ENCODE measurements at regions not wholly inside any gene's neighbourhood (a gene's known extent, or its start where the extent isn't known, plus 50 kb on each side); places are given as distances from the start of the nearest gene placed in this dataset.

DNA sequence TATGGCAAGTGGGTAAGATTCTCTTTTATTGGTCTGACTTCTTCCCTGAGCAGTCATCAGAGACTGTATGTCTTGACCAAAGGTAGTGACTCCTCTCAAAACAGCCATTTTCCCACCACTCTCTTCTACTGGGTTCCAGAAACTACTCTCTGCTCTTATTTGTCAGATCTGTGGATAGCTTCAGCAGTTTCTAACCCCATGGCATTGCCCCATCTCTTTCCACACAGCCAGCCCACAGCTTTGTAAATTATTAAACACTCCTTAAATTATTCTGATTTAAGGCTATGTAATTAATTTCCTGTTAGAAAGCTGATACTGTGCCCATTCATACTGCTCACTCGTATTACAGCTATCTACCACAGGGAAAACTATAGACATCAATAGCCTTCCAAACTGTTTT lies 138.4 kb upstream of the CNR1 start:
- TF ChIP-seq POLR2AphosphoS5 (IDR thresholded peaks at IDR 0.05; ENCODE audit: low read depth, low read length): no peak
- TF ChIP-seq, protein P1, sequence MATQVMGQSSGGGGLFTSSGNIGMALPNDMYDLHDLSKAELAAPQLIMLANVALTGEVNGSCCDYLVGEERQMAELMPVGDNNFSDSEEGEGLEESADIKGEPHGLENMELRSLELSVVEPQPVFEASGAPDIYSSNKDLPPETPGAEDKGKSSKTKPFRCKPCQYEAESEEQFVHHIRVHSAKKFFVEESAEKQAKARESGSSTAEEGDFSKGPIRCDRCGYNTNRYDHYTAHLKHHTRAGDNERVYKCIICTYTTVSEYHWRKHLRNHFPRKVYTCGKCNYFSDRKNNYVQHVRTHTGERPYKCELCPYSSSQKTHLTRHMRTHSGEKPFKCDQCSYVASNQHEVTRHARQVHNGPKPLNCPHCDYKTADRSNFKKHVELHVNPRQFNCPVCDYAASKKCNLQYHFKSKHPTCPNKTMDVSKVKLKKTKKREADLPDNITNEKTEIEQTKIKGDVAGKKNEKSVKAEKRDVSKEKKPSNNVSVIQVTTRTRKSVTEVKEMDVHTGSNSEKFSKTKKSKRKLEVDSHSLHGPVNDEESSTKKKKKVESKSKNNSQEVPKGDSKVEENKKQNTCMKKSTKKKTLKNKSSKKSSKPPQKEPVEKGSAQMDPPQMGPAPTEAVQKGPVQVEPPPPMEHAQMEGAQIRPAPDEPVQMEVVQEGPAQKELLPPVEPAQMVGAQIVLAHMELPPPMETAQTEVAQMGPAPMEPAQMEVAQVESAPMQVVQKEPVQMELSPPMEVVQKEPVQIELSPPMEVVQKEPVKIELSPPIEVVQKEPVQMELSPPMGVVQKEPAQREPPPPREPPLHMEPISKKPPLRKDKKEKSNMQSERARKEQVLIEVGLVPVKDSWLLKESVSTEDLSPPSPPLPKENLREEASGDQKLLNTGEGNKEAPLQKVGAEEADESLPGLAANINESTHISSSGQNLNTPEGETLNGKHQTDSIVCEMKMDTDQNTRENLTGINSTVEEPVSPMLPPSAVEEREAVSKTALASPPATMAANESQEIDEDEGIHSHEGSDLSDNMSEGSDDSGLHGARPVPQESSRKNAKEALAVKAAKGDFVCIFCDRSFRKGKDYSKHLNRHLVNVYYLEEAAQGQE (IDR thresholded peaks at IDR 0.05; ENCODE audit: insufficient read depth in 1 of 2, low read depth in 2 of 2, low read length in 1 of 2): no peak
- TF ChIP-seq, protein P2, sequence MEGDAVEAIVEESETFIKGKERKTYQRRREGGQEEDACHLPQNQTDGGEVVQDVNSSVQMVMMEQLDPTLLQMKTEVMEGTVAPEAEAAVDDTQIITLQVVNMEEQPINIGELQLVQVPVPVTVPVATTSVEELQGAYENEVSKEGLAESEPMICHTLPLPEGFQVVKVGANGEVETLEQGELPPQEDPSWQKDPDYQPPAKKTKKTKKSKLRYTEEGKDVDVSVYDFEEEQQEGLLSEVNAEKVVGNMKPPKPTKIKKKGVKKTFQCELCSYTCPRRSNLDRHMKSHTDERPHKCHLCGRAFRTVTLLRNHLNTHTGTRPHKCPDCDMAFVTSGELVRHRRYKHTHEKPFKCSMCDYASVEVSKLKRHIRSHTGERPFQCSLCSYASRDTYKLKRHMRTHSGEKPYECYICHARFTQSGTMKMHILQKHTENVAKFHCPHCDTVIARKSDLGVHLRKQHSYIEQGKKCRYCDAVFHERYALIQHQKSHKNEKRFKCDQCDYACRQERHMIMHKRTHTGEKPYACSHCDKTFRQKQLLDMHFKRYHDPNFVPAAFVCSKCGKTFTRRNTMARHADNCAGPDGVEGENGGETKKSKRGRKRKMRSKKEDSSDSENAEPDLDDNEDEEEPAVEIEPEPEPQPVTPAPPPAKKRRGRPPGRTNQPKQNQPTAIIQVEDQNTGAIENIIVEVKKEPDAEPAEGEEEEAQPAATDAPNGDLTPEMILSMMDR (IDR thresholded peaks at IDR 0.05): no peak
- no peak for TF ChIP-seq SIN3A (IDR thresholded peaks at IDR 0.05; ENCODE audit: borderline replicate concordance, insufficient read depth, low read depth, low read length)
- no peak for TF ChIP-seq TCF7L2 (IDR thresholded peaks at IDR 0.05; ENCODE audit: low read depth, low read length)
- ChIA-PET POLR2A (no interaction called here), CTCF (no interaction called here)
- no peak overlapping the region for H3K27ac ChIP-seq (ENCODE audit: low read length)
- in situ Hi-C loops (cut with HindIII; ENCODE audit: low pct_unique_long_range_greater_than_20kb, low sequenced_read_pairs): no loop called here
- H3K4me3 ChIP-seq (ENCODE audit: low read depth in 2 of 2, low read length in 2 of 2): no peak overlapping the region
- no TSS peak for BruUV-seq (replicated peaks)
- intact Hi-C loops (cut with micrococcal nuclease; ENCODE audit: unreplicated experiment): no loop called here
- DNase-seq (ENCODE audit: low read depth, low spot score) (no peak), ATAC-seq (no peak)
- no peaks in the 10 kb centered on the region for H3K4me1 ChIP-seq (ENCODE audit: control insufficient read depth, insufficient read depth, low read length)
- no peaks in the 10 kb centered on the region for H3K9me3 ChIP-seq (ENCODE audit: control insufficient read depth, insufficient read depth, low read depth, low read length)
- H3K36me3 ChIP-seq (ENCODE audit: control insufficient read depth, insufficient read depth, low read length): no peaks in the 10 kb centered on the region
- no peaks in the 10 kb centered on the region for H3K27me3 ChIP-seq (ENCODE audit: control insufficient read depth, insufficient read depth, low read length)

DNA sequence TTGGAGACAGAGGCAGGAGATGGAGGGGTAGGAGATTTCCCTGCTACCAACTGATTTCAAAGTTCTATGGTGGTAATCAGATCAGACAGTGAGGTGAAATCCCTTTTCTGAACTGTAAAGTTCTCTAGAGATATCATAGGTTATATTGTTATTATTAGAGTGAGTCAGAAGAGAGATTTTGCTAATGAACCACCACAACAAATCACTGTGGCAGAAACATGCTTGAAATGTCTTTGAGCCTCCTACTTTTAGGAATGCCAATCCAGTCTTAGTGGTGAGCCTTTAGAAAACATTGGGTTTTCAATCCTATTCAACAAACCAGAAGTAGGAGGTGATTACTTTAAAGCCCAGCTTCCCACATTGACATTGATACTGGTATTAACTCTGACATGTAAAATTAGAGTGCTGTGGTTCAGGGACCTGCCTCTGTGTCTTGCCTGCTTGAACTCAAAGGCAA lies 136.7 kb upstream of the CNR1 start:
- Histone ChIP-seq H3K36me3 (ENCODE audit: control insufficient read depth, insufficient read depth, low read length) (no peaks in the 10 kb centered on the region), H3K27me3 (ENCODE audit: control insufficient read depth, insufficient read depth, low read length) (no peaks in the 10 kb centered on the region), H3K27ac (ENCODE audit: low read length) (no peak overlapping the region), H3K4me3 (ENCODE audit: low read depth in 2 of 2, low read length in 2 of 2) (no peak overlapping the region), H3K4me1 (ENCODE audit: control insufficient read depth, insufficient read depth, low read length) (no peaks in the 10 kb centered on the region), H3K9me3 (ENCODE audit: control insufficient read depth, insufficient read depth, low read depth, low read length) (no peaks in the 10 kb centered on the region)
- ChIA-PET POLR2A (no interaction called here), CTCF (no interaction called here)
- no TSS peak for BruUV-seq (replicated peaks)
- intact Hi-C loops (cut with micrococcal nuclease; ENCODE audit: unreplicated experiment): no loop called here
- DNase-seq (ENCODE audit: low read depth, low spot score): no peak
- in situ Hi-C loops (cut with HindIII; ENCODE audit: low pct_unique_long_range_greater_than_20kb, low sequenced_read_pairs): no loop called here
- TF ChIP-seq POLR2AphosphoS5 (IDR thresholded peaks at IDR 0.05; ENCODE audit: low read depth, low read length): no peak
- TF ChIP-seq SIN3A (IDR thresholded peaks at IDR 0.05; ENCODE audit: borderline replicate concordance, insufficient read depth, low read depth, low read length): no peak
- TF ChIP-seq, protein P1 (IDR thresholded peaks at IDR 0.05; ENCODE audit: insufficient read depth in 1 of 2, low read depth in 2 of 2, low read length in 1 of 2): no peak
- TF ChIP-seq, protein P2 (IDR thresholded peaks at IDR 0.05): no peak
- TF ChIP-seq TCF7L2 (IDR thresholded peaks at IDR 0.05; ENCODE audit: low read depth, low read length): no peak
- ATAC-seq: no peak
